ENCODE measurements at regions not wholly inside any gene's neighbourhood (a gene's known extent, or its start where the extent isn't known, plus 50 kb on each side); places are given as distances from the start of the nearest gene placed in this dataset.

GRCh38 chr12:24491968-24492367, 456.9 kb downstream of the BCAT1 start:
- H3K4me1 ChIP-seq (ENCODE audit: control insufficient read depth in 1 of 2, insufficient read depth in 2 of 2, low read length in 2 of 2), result no peaks in the 10 kb centered on the region
- intact Hi-C loops (cut with micrococcal nuclease), result no loop called here
- no TSS peak for BruUV-seq (replicated peaks)
- H3K4me2 ChIP-seq (ENCODE audit: low read length), result no peak overlapping the region
- no peaks in the 10 kb centered on the region for H4K20me1 ChIP-seq (ENCODE audit: insufficient read depth)
- H3K79me2 ChIP-seq (ENCODE audit: insufficient read depth, low read length), result no peaks in the 10 kb centered on the region
- H3K27me3 ChIP-seq (ENCODE audit: insufficient read depth, low read length), result no peaks in the 10 kb centered on the region
- H3K4me3 ChIP-seq (replicated peaks in 1 of 2; ENCODE audit: low read depth in 1 of 2, low read length in 2 of 2), result no peak overlapping the region
- peaks cover 0 to 44% of the 10 kb centered on the region in 2 experiments; a peak in 1 of 4 replicates for H3K9me3 ChIP-seq (ENCODE audit: control insufficient read depth in 1 of 2, insufficient read depth in 1 of 2, low read depth in 1 of 2, low read length in 2 of 2)
- ATAC-seq, result no peak
- no peak for DNase-seq (ENCODE audit: low read depth, low spot score)
- ChIA-PET POLR2A (no interaction called here), CTCF (no interaction called here), RAD21 (ENCODE audit: low non-redundant PET in 1 of 2, low total read pairs in 2 of 2, uncharacterized antibody in 2 of 2, unreplicated experiment in 2 of 2) (no interaction called here)
- no peak overlapping the region for H3K27ac ChIP-seq (ENCODE audit: low read depth, low read length)
- H2AFZ ChIP-seq (ENCODE audit: low read depth, low read length, poor library complexity, severe bottlenecking), result no peak overlapping the region
- H3K9me2 ChIP-seq (ENCODE audit: insufficient read depth), result no peaks in the 10 kb centered on the region
- H3K9ac ChIP-seq (ENCODE audit: low read length), result no peak overlapping the region
- TF ChIP-seq POLR2AphosphoS5 (IDR thresholded peaks at IDR 0.05; ENCODE audit: low read depth, low read length) (no peak), POLR2A (IDR thresholded peaks at IDR 0.05; ENCODE audit: borderline replicate concordance, extremely low read depth, insufficient read depth, insufficient read length) (no peak), REST (IDR thresholded peaks at IDR 0.05; ENCODE audit: low read depth) (no peak), TCF7L2 (IDR thresholded peaks at IDR 0.05; ENCODE audit: borderline replicate concordance, extremely low read depth, insufficient read depth, insufficient read length) (no peak), CBX3 (IDR thresholded peaks at IDR 0.05; ENCODE audit: low read depth) (no peak), FOSL1 (IDR thresholded peaks at IDR 0.05; ENCODE audit: low read depth) (no peak), CEBPB (IDR thresholded peaks at IDR 0.05; ENCODE audit: low read depth) (no peak)
- no peaks in the 10 kb centered on the region for H3K36me3 ChIP-seq (ENCODE audit: control insufficient read depth in 1 of 2, insufficient read depth in 2 of 2, low read length in 2 of 2)

- RAD21 ChIA-PET (ENCODE audit: low non-redundant PET in 1 of 2, low total read pairs in 2 of 2, uncharacterized antibody in 2 of 2, unreplicated experiment in 2 of 2), result no interaction called here
- no peaks in the 10 kb centered on the region for H4K20me1 ChIP-seq (ENCODE audit: insufficient read depth)
- H3K4me1 ChIP-seq (ENCODE audit: control insufficient read depth in 1 of 2, insufficient read depth in 2 of 2, low read length in 2 of 2), result no peaks in the 10 kb centered on the region
- POLR2A ChIA-PET, result no interaction called here
- DNase-seq (ENCODE audit: low read depth, low spot score) (no peak), ATAC-seq (no peak)
- no TSS peak for BruUV-seq (replicated peaks)
- no peaks in the 10 kb centered on the region for H3K9me2 ChIP-seq (ENCODE audit: insufficient read depth)
- no peaks in the 10 kb centered on the region for H3K27me3 ChIP-seq (ENCODE audit: insufficient read depth, low read length)
- intact Hi-C loops (cut with micrococcal nuclease), result no loop called here
- CTCF ChIA-PET, result no interaction called here
- no peaks in the 10 kb centered on the region for H3K79me2 ChIP-seq (ENCODE audit: insufficient read depth, low read length)
- H3K4me3 ChIP-seq (replicated peaks in 1 of 2; ENCODE audit: low read depth in 1 of 2, low read length in 2 of 2), result no peak overlapping the region
- no peak overlapping the region for H2AFZ ChIP-seq (ENCODE audit: low read depth, low read length, poor library complexity, severe bottlenecking)
- no peak overlapping the region for H3K9ac ChIP-seq (ENCODE audit: low read length)
- no peak overlapping the region for H3K4me2 ChIP-seq (ENCODE audit: low read length)
- peaks cover 6 to 26% of the 10 kb centered on the region in 2 experiments; a peak in 2 of 4 replicates for H3K9me3 ChIP-seq (ENCODE audit: control insufficient read depth in 1 of 2, insufficient read depth in 1 of 2, low read depth in 1 of 2, low read length in 2 of 2)
- H3K27ac ChIP-seq (ENCODE audit: low read depth, low read length), result no peak overlapping the region
- H3K36me3 ChIP-seq (ENCODE audit: control insufficient read depth in 1 of 2, insufficient read depth in 2 of 2, low read length in 2 of 2), result no peaks in the 10 kb centered on the region
- TF ChIP-seq YY1 (IDR thresholded peaks at IDR 0.05; ENCODE audit: extremely low read depth, insufficient replicate concordance, low read depth, low read length) (no peak), FOSL1 (IDR thresholded peaks at IDR 0.05; ENCODE audit: low read depth) (no peak), ZBTB33 (IDR thresholded peaks at IDR 0.05; ENCODE audit: extremely low read depth, insufficient replicate concordance, low read length) (no peak), MAX (IDR thresholded peaks at IDR 0.05) (no peak), POLR2AphosphoS5 (IDR thresholded peaks at IDR 0.05; ENCODE audit: low read depth, low read length) (no peak), RAD21 (IDR thresholded peaks at IDR 0.05; ENCODE audit: low read depth) (no peak), TCF7L2 (IDR thresholded peaks at IDR 0.05; ENCODE audit: borderline replicate concordance, extremely low read depth, insufficient read depth, insufficient read length) (no peak), EZH2phosphoT487 (IDR thresholded peaks at IDR 0.05; ENCODE audit: borderline replicate concordance) (no peak), CEBPB (IDR thresholded peaks at IDR 0.05; ENCODE audit: low read depth) (no peak), POLR2A (IDR thresholded peaks at IDR 0.05; ENCODE audit: borderline replicate concordance, extremely low read depth, insufficient read depth, insufficient read length) (no peak)
Measured at GRCh38 chr12:24489939-24490338, 459.0 kb downstream of the BCAT1 start.

Measured in HCT116 (cell line).